ENCODE measurements at regions not wholly inside any gene's neighbourhood (a gene's known extent, or its start where the extent isn't known, plus 50 kb on each side); places are given as distances from the start of the nearest gene placed in this dataset.

- TF ChIP-seq CTCF (IDR thresholded peaks at IDR 0.05): no peak
- no peak for TF ChIP-seq ZFX (IDR thresholded peaks at IDR 0.05; ENCODE audit: borderline replicate concordance)
These were observed 95.5 kb downstream of the CHD9NB start for GRCh38 chr16:52957199-52957598.
